ENCODE measurements at regions not wholly inside any gene's neighbourhood (a gene's known extent, or its start where the extent isn't known, plus 50 kb on each side); places are given as distances from the start of the nearest gene placed in this dataset.

DNA sequence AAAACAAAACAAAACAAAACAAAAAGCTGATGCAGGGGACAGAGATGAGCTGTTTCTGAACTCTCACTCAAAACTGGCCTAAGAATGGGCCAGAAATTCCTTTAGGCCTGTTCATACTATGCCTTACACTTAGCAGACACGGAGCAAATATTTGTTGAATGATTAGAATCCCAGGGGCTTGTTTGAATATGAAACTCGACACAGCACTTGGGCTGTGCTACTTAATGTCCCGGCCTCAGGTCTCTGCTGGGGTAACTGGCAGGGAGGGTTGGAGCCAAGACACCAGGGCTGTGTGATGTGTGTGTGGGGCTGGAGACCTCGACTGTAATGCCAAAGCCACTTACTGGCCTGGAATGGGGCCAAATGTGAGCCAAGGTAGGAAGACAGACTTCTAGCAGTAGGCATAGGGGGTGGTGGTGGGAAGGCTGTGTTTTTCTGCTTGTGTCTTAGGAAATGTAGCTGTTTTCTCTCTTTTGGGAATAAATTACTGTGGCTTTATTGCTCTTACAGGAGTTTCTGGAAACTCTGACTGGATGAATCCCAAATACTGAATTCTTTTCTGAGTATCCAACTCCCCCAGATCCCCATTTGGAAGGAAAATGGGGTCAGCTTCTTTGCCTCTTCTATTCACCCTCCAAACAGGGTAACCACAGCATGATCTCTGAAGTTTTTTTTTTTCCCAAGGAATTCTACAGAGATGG, 66.7 kb downstream of the EMX2 start:
- Histone ChIP-seq H3K9me3 (ENCODE audit: insufficient read depth, low read length, severe bottlenecking) (no peaks in the 10 kb centered on the region), H4K20me1 (ENCODE audit: insufficient read depth, low read length) (no peaks in the 10 kb centered on the region), H3K9ac (ENCODE audit: low read depth, low read length) (no peak overlapping the region), H3K4me1 (ENCODE audit: insufficient read depth, low read length) (no peaks in the 10 kb centered on the region), H3K36me3 (ENCODE audit: insufficient read depth, low read length) (no peaks in the 10 kb centered on the region), H3K27ac (ENCODE audit: low read length) (no peak overlapping the region), H2AFZ (ENCODE audit: low read depth, low read length) (no peak overlapping the region), H3K79me2 (ENCODE audit: insufficient read depth, low read length) (no peaks in the 10 kb centered on the region), H3K27me3 (ENCODE audit: insufficient read depth, low read length, poor library complexity) (no peaks in the 10 kb centered on the region), H3K4me2 (ENCODE audit: insufficient read depth, low read length) (no peak overlapping the region), H3K4me3 (ENCODE audit: low read depth in 1 of 2, low read length in 2 of 2) (no peak overlapping the region)
- no peak for ATAC-seq (ENCODE audit: insufficient read depth, low read depth)
- no peak for DNase-seq
- TF ChIP-seq, protein P1, sequence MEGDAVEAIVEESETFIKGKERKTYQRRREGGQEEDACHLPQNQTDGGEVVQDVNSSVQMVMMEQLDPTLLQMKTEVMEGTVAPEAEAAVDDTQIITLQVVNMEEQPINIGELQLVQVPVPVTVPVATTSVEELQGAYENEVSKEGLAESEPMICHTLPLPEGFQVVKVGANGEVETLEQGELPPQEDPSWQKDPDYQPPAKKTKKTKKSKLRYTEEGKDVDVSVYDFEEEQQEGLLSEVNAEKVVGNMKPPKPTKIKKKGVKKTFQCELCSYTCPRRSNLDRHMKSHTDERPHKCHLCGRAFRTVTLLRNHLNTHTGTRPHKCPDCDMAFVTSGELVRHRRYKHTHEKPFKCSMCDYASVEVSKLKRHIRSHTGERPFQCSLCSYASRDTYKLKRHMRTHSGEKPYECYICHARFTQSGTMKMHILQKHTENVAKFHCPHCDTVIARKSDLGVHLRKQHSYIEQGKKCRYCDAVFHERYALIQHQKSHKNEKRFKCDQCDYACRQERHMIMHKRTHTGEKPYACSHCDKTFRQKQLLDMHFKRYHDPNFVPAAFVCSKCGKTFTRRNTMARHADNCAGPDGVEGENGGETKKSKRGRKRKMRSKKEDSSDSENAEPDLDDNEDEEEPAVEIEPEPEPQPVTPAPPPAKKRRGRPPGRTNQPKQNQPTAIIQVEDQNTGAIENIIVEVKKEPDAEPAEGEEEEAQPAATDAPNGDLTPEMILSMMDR (IDR thresholded peaks at IDR 0.05; ENCODE audit: borderline replicate concordance, extremely low read depth, low read length, poor library complexity, severe bottlenecking), result no peak
- TF ChIP-seq EZH2 (IDR thresholded peaks at IDR 0.05; ENCODE audit: borderline replicate concordance, low read depth, low read length, severe bottlenecking), result no peak

DNA sequence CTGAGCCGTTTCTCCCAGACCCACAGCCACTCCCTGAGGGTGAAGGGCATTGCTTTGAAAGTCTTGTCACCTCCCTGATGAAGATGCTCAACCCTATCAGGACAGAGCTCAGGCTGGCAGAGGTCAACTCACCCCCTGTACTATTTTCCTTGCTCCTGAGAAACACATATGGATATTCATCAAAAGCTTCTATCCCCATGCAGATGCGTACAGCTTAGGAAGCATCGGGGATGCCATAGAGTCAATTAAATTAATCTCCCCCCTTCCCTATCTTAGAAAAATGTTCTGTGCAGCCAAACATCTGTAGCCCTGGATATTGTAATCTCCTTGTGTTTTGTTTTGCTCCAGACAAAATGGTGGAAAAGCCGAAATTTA, 67.2 kb downstream of the EMX2 start:
- no peaks in the 10 kb centered on the region for H3K9me3 ChIP-seq (ENCODE audit: insufficient read depth, low read length, severe bottlenecking)
- H3K27ac ChIP-seq (ENCODE audit: low read length), result no peak overlapping the region
- H3K36me3 ChIP-seq (ENCODE audit: insufficient read depth, low read length), result no peaks in the 10 kb centered on the region
- no peaks in the 10 kb centered on the region for H3K79me2 ChIP-seq (ENCODE audit: insufficient read depth, low read length)
- H3K27me3 ChIP-seq (ENCODE audit: insufficient read depth, low read length, poor library complexity), result no peaks in the 10 kb centered on the region
- no peak for DNase-seq
- H3K4me3 ChIP-seq (ENCODE audit: low read depth in 1 of 2, low read length in 2 of 2), result no peak overlapping the region
- no peak overlapping the region for H2AFZ ChIP-seq (ENCODE audit: low read depth, low read length)
- no peaks in the 10 kb centered on the region for H3K4me1 ChIP-seq (ENCODE audit: insufficient read depth, low read length)
- no peak for TF ChIP-seq EZH2 (IDR thresholded peaks at IDR 0.05; ENCODE audit: borderline replicate concordance, low read depth, low read length, severe bottlenecking)
- TF ChIP-seq, protein P1 (IDR thresholded peaks at IDR 0.05; ENCODE audit: borderline replicate concordance, extremely low read depth, low read length, poor library complexity, severe bottlenecking), result no peak
- no peak overlapping the region for H3K4me2 ChIP-seq (ENCODE audit: insufficient read depth, low read length)
- no peaks in the 10 kb centered on the region for H4K20me1 ChIP-seq (ENCODE audit: insufficient read depth, low read length)
- no peak for ATAC-seq (ENCODE audit: insufficient read depth, low read depth)
- H3K9ac ChIP-seq (ENCODE audit: low read depth, low read length), result no peak overlapping the region

DNA sequence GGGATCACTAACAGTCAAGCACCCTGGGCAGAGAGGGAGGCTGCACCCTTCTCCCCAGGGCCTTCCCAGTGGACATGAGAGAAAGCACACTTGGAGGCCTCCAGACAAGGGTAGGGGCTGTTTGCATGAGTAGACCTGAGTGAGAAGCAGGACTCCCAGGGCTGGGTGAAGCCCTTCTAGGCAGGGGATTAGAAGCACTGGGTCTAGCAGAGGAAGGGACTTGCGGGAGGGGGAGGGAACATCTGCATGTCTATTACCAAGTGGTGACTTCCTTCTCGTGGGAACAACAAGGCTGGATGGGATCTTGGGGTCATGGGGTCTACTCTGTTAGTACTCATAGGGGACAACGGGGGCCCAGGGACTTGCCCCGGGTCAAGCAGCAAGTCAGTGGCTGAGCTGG, 67.8 kb downstream of the EMX2 start:
- DNase-seq (no peak), ATAC-seq (ENCODE audit: insufficient read depth, low read depth) (no peak)
- Histone ChIP-seq H4K20me1 (ENCODE audit: insufficient read depth, low read length) (no peaks in the 10 kb centered on the region), H3K36me3 (ENCODE audit: insufficient read depth, low read length) (no peaks in the 10 kb centered on the region), H3K4me3 (ENCODE audit: low read depth in 1 of 2, low read length in 2 of 2) (no peak overlapping the region), H3K27ac (ENCODE audit: low read length) (no peak overlapping the region), H3K27me3 (ENCODE audit: insufficient read depth, low read length, poor library complexity) (no peaks in the 10 kb centered on the region), H3K4me1 (ENCODE audit: insufficient read depth, low read length) (no peaks in the 10 kb centered on the region), H2AFZ (ENCODE audit: low read depth, low read length) (no peak overlapping the region), H3K9ac (ENCODE audit: low read depth, low read length) (no peak overlapping the region), H3K4me2 (ENCODE audit: insufficient read depth, low read length) (no peak overlapping the region), H3K9me3 (ENCODE audit: insufficient read depth, low read length, severe bottlenecking) (no peaks in the 10 kb centered on the region), H3K79me2 (ENCODE audit: insufficient read depth, low read length) (no peaks in the 10 kb centered on the region)
- TF ChIP-seq, protein P1 (IDR thresholded peaks at IDR 0.05; ENCODE audit: borderline replicate concordance, extremely low read depth, low read length, poor library complexity, severe bottlenecking), result no peak
- no peak for TF ChIP-seq EZH2 (IDR thresholded peaks at IDR 0.05; ENCODE audit: borderline replicate concordance, low read depth, low read length, severe bottlenecking)
